ENCODE measurements at regions not wholly inside any gene's neighbourhood (a gene's known extent, or its start where the extent isn't known, plus 50 kb on each side); places are given as distances from the start of the nearest gene placed in this dataset.

- no peak for TF ChIP-seq CTCF (IDR thresholded peaks at IDR 0.05 in 8 of 11, conservative IDR thresholded peaks at IDR 0.05 in 3 of 11)
- TF ChIP-seq POLR2A (IDR thresholded peaks at IDR 0.05) = no peak
- peak in 1 of 3 donors; percentile 14 for TF ChIP-seq POLR2AphosphoS5 (IDR thresholded peaks at IDR 0.05)
These were observed 94.3 kb upstream of the ZFHX3 start for GRCh38 chr16:73142053-73142854.

All from spleen (tissue), 7 donors.